ENCODE measurements at regions not wholly inside any gene's neighbourhood (a gene's known extent, or its start where the extent isn't known, plus 50 kb on each side); places are given as distances from the start of the nearest gene placed in this dataset.

DNA sequence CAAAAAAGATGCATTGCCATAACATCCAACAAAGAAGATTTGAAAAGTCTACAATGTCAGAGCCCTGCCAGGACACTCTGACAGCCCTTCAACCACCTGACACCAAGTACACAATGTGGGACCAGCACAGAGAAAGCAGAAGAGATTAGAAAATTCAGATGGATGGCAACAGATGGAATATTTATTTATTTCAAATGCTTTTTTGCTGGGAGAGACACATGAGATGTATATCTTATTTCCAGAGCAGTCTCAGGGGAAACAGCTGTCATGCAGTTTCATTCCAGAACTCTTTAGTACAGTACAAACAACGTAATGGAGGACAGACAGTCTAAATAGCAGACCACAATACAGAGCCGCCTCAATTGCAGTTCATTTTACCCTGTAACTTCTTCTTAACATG, 110.1 kb downstream of the MAIP1 start:
- Histone ChIP-seq H3K27ac (ENCODE audit: low read depth, low read length, poor library complexity, severe bottlenecking) (no peak overlapping the region), H3K27me3 (replicated peaks; ENCODE audit: insufficient read depth, low read depth, low read length, poor library complexity) (peaks cover 2% of the 10 kb centered on the region), H3K36me3 (ENCODE audit: insufficient read depth, low read length, poor library complexity, severe bottlenecking) (no peaks in the 10 kb centered on the region), H3K4me1 (ENCODE audit: insufficient read depth, low read length, poor library complexity, severe bottlenecking) (no peaks in the 10 kb centered on the region), H3K4me3 (ENCODE audit: low read depth, low read length, poor library complexity, severe bottlenecking) (no peak overlapping the region), H3K9me3 (ENCODE audit: low read depth, low read length, poor library complexity, severe bottlenecking) (no peaks in the 10 kb centered on the region)
- DNase-seq (ENCODE audit: low spot score): no peak
- CTCF ChIA-PET: no interaction called here
- intact Hi-C loops (cut with micrococcal nuclease; ENCODE audit: unreplicated experiment): no loop called here
- POLR2A ChIA-PET (ENCODE audit: low non-redundant PET): no interaction called here
- no peak for TF ChIP-seq EZH2 (IDR thresholded peaks at IDR 0.05; ENCODE audit: borderline replicate concordance, low read depth, low read length, poor library complexity, severe bottlenecking)
- TF ChIP-seq, protein P1, sequence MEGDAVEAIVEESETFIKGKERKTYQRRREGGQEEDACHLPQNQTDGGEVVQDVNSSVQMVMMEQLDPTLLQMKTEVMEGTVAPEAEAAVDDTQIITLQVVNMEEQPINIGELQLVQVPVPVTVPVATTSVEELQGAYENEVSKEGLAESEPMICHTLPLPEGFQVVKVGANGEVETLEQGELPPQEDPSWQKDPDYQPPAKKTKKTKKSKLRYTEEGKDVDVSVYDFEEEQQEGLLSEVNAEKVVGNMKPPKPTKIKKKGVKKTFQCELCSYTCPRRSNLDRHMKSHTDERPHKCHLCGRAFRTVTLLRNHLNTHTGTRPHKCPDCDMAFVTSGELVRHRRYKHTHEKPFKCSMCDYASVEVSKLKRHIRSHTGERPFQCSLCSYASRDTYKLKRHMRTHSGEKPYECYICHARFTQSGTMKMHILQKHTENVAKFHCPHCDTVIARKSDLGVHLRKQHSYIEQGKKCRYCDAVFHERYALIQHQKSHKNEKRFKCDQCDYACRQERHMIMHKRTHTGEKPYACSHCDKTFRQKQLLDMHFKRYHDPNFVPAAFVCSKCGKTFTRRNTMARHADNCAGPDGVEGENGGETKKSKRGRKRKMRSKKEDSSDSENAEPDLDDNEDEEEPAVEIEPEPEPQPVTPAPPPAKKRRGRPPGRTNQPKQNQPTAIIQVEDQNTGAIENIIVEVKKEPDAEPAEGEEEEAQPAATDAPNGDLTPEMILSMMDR (conservative IDR thresholded peaks at IDR 0.05; ENCODE audit: low read depth, low read length): no peak
- no TSS peak for BruUV-seq (replicated peaks)

DNA sequence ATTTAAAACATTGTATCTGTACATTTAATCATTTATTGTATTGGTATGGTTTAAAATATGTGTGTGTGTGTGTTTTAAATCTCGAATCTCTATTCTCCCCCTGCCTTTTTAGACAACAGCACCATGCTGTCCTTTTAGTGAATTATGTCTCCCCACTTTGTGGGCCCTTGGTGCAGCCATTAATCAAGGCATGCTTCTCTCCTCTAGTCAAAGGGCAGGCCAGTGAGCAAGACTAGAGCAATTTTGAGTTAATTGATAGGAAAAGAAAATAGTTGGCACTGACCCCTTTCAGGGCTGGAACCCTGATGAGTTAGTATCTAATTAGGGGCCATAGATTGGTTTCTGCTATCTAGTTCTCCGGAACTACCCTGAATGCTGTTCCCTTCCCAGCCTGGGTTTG, 111.0 kb downstream of the MAIP1 start:
- ChIA-PET CTCF (no interaction called here), POLR2A (ENCODE audit: low non-redundant PET) (no interaction called here)
- Histone ChIP-seq H3K27me3 (replicated peaks; ENCODE audit: insufficient read depth, low read depth, low read length, poor library complexity) (peaks cover 4% of the 10 kb centered on the region), H3K27ac (ENCODE audit: low read depth, low read length, poor library complexity, severe bottlenecking) (no peak overlapping the region), H3K4me1 (ENCODE audit: insufficient read depth, low read length, poor library complexity, severe bottlenecking) (no peaks in the 10 kb centered on the region), H3K4me3 (ENCODE audit: low read depth, low read length, poor library complexity, severe bottlenecking) (no peak overlapping the region), H3K9me3 (ENCODE audit: low read depth, low read length, poor library complexity, severe bottlenecking) (no peaks in the 10 kb centered on the region), H3K36me3 (ENCODE audit: insufficient read depth, low read length, poor library complexity, severe bottlenecking) (no peaks in the 10 kb centered on the region)
- DNase-seq (ENCODE audit: low spot score): no peak
- BruUV-seq (replicated peaks): no TSS peak
- no peak for TF ChIP-seq EZH2 (IDR thresholded peaks at IDR 0.05; ENCODE audit: borderline replicate concordance, low read depth, low read length, poor library complexity, severe bottlenecking)
- TF ChIP-seq, protein P1 (conservative IDR thresholded peaks at IDR 0.05; ENCODE audit: low read depth, low read length): no peak
- intact Hi-C loops (cut with micrococcal nuclease; ENCODE audit: unreplicated experiment): no loop called here

- Histone ChIP-seq H3K4me1 (ENCODE audit: insufficient read depth, low read length, poor library complexity, severe bottlenecking) (no peaks in the 10 kb centered on the region), H3K27me3 (replicated peaks; ENCODE audit: insufficient read depth, low read depth, low read length, poor library complexity) (peaks cover 4% of the 10 kb centered on the region), H3K36me3 (ENCODE audit: insufficient read depth, low read length, poor library complexity, severe bottlenecking) (no peaks in the 10 kb centered on the region), H3K4me3 (ENCODE audit: low read depth, low read length, poor library complexity, severe bottlenecking) (no peak overlapping the region), H3K9me3 (ENCODE audit: low read depth, low read length, poor library complexity, severe bottlenecking) (no peaks in the 10 kb centered on the region), H3K27ac (ENCODE audit: low read depth, low read length, poor library complexity, severe bottlenecking) (no peak overlapping the region)
- ChIA-PET CTCF (no interaction called here), POLR2A (ENCODE audit: low non-redundant PET) (no interaction called here)
- TF ChIP-seq, protein P1 (conservative IDR thresholded peaks at IDR 0.05; ENCODE audit: low read depth, low read length): no peak
- TF ChIP-seq EZH2 (IDR thresholded peaks at IDR 0.05; ENCODE audit: borderline replicate concordance, low read depth, low read length, poor library complexity, severe bottlenecking): no peak
- BruUV-seq (replicated peaks): no TSS peak
- intact Hi-C loops (cut with micrococcal nuclease; ENCODE audit: unreplicated experiment): no loop called here
- DNase-seq (ENCODE audit: low spot score): no peak
These were observed 113.3 kb downstream of the MAIP1 start for GRCh38 chr2:200068642-200069041.

Measured in A673 (cell line).